ENCODE measurements at regions not wholly inside any gene's neighbourhood (a gene's known extent, or its start where the extent isn't known, plus 50 kb on each side); places are given as distances from the start of the nearest gene placed in this dataset.

DNA sequence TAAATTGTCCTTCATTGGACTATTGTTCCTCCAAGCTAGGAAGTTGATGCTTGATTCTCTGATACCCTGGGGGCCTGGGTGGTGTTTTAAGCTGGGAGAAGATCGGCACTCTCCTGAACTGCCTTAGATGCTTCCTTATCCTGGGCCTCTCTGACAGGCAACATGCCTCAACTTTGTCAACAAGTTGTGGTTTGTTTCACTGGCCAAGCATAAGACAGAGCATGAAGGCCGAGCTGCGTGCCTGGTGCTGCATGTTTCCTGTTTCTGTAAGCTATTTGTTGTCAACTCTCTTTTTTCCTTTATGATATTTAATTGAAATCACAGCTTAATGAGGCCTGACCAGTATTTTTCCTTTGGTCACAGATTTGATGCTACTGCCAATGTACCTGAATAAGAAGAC, 187.6 kb upstream of the TNC start:
- no peak overlapping the region for H3K4me3 ChIP-seq (ENCODE audit: severe bottlenecking)
- H3K4me1 ChIP-seq (ENCODE audit: insufficient read depth, poor library complexity, severe bottlenecking): no peaks in the 10 kb centered on the region
- ATAC-seq (ENCODE audit: low read depth): no peak
- no peaks in the 10 kb centered on the region for H3K27me3 ChIP-seq (ENCODE audit: insufficient read depth, poor library complexity, severe bottlenecking)
- no peak overlapping the region for H3K27ac ChIP-seq (ENCODE audit: poor library complexity, severe bottlenecking)
- TF ChIP-seq, protein P1, sequence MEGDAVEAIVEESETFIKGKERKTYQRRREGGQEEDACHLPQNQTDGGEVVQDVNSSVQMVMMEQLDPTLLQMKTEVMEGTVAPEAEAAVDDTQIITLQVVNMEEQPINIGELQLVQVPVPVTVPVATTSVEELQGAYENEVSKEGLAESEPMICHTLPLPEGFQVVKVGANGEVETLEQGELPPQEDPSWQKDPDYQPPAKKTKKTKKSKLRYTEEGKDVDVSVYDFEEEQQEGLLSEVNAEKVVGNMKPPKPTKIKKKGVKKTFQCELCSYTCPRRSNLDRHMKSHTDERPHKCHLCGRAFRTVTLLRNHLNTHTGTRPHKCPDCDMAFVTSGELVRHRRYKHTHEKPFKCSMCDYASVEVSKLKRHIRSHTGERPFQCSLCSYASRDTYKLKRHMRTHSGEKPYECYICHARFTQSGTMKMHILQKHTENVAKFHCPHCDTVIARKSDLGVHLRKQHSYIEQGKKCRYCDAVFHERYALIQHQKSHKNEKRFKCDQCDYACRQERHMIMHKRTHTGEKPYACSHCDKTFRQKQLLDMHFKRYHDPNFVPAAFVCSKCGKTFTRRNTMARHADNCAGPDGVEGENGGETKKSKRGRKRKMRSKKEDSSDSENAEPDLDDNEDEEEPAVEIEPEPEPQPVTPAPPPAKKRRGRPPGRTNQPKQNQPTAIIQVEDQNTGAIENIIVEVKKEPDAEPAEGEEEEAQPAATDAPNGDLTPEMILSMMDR (IDR thresholded peaks at IDR 0.05; ENCODE audit: poor library complexity, severe bottlenecking): no peak
- DNase-seq (ENCODE audit: low spot score): no peak
- H3K9me3 ChIP-seq (ENCODE audit: severe bottlenecking): no peaks in the 10 kb centered on the region
- no peaks in the 10 kb centered on the region for H3K36me3 ChIP-seq (ENCODE audit: low read depth)

DNA sequence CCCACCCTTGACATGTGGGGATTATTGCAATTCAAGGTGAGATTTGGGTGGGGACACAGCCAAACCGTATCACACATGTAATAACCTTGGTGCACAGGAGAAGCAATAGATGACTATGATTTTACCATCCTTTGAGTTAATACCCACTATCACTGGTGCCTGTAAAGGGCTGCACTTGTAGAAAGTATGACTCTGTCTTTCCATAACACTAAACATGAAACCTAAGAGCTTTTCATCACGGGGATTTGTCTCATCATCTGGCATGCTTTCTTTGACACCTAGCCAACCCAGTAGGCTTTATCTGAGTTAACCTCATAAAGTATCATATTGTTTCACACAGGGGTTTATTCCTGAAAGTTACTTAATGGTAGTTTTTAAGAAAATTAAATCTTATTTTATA, 188.9 kb upstream of the TNC start:
- H3K4me1 ChIP-seq (ENCODE audit: insufficient read depth, poor library complexity, severe bottlenecking): no peaks in the 10 kb centered on the region
- H3K9me3 ChIP-seq (ENCODE audit: severe bottlenecking): no peaks in the 10 kb centered on the region
- TF ChIP-seq, protein P1 (IDR thresholded peaks at IDR 0.05; ENCODE audit: poor library complexity, severe bottlenecking): no peak
- no peak for DNase-seq (ENCODE audit: low spot score)
- H3K4me3 ChIP-seq (ENCODE audit: severe bottlenecking): no peak overlapping the region
- H3K27ac ChIP-seq (ENCODE audit: poor library complexity, severe bottlenecking): no peak overlapping the region
- H3K36me3 ChIP-seq (ENCODE audit: low read depth): no peaks in the 10 kb centered on the region
- no peak for ATAC-seq (ENCODE audit: low read depth)
- no peaks in the 10 kb centered on the region for H3K27me3 ChIP-seq (ENCODE audit: insufficient read depth, poor library complexity, severe bottlenecking)

DNA sequence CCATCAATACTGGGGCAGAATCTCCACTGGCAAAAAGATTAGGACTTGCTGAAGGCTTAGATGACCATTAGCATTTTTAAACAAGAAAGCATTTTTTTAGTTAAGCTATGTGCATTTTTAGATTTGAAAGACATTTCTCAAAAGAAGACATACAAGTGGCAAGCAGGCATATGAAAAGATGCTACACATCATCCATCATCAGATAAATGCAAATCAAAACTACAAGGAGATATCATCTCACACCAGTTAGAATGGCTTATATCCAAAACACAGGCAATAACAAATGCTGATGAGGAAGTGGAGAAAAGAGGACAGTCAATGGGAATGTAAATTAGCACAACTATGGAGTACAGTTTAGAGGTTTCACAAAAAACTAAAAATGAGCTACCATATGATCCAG, 195.6 kb upstream of the TNC start:
- H3K4me1 ChIP-seq (ENCODE audit: insufficient read depth, poor library complexity, severe bottlenecking): no peaks in the 10 kb centered on the region
- ATAC-seq (ENCODE audit: low read depth): no peak
- no peak overlapping the region for H3K4me3 ChIP-seq (ENCODE audit: severe bottlenecking)
- no peak overlapping the region for H3K27ac ChIP-seq (ENCODE audit: poor library complexity, severe bottlenecking)
- no peaks in the 10 kb centered on the region for H3K9me3 ChIP-seq (ENCODE audit: severe bottlenecking)
- TF ChIP-seq, protein P1 (IDR thresholded peaks at IDR 0.05; ENCODE audit: poor library complexity, severe bottlenecking): no peak
- no peaks in the 10 kb centered on the region for H3K36me3 ChIP-seq (ENCODE audit: low read depth)
- no peaks in the 10 kb centered on the region for H3K27me3 ChIP-seq (ENCODE audit: insufficient read depth, poor library complexity, severe bottlenecking)
- no peak for DNase-seq (ENCODE audit: low spot score)

DNA sequence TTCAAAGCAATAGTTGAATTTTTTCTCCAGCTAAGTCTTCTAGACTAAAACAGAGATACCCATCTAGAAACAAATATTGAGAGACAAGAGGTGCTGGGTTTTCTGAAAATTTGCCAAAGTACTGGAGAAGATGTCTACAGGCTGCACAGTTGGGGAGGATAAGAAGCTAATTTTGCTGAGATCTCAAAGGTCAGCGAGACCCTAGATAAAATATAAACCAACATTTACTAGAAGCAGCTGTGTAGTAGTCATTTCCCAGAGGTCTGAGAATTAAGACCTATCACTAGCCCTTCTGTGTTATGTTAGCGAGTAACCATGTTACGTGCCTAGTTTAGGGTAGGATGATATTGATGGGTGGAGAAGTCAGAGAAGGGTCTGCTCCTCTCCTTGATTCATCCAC, 208.5 kb upstream of the TNC start:
- no peaks in the 10 kb centered on the region for H3K9me3 ChIP-seq (ENCODE audit: severe bottlenecking)
- H3K27me3 ChIP-seq (ENCODE audit: insufficient read depth, poor library complexity, severe bottlenecking): no peaks in the 10 kb centered on the region
- no peak for DNase-seq (ENCODE audit: low spot score)
- H3K4me3 ChIP-seq (ENCODE audit: severe bottlenecking): no peak overlapping the region
- TF ChIP-seq, protein P1 (IDR thresholded peaks at IDR 0.05; ENCODE audit: poor library complexity, severe bottlenecking): no peak
- H3K27ac ChIP-seq (ENCODE audit: poor library complexity, severe bottlenecking): no peak overlapping the region
- ATAC-seq (ENCODE audit: low read depth): no peak
- H3K36me3 ChIP-seq (ENCODE audit: low read depth): no peaks in the 10 kb centered on the region
- H3K4me1 ChIP-seq (ENCODE audit: insufficient read depth, poor library complexity, severe bottlenecking): no peaks in the 10 kb centered on the region

DNA sequence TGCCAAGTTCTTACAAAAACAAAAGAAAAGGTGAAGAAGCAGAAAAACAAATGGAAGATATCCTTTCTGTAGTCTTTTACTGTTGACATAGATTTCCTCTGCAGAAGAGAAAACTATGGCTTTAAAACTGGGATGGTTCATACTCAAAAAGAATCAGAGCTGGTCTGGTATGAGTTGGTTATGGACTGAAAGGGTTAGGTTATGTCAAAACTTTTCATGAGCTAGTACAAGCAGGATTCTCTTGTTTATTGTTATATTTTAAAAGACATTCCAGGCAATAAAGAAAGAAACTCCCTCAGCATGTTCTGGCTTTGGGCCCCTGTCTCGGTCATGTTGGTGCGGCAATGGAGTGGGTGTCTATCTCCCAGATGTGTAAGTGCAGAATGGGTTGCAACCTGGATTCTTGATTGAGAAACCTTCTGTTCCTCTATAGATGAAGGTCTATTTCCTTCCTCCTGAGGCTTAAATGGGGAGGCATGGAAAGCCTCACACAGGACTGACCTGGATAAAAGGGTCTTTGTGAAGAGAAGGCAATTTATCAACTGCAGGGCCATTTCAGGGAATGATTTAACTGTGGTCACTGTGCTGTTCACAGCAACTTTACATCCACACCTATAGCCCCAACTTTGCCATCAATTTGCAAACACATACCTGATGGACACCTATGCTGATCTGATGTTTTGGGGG, 209.6 kb upstream of the TNC start:
- DNase-seq (ENCODE audit: low spot score): no peak
- H3K9me3 ChIP-seq (ENCODE audit: severe bottlenecking): no peaks in the 10 kb centered on the region
- H3K4me3 ChIP-seq (ENCODE audit: severe bottlenecking): no peak overlapping the region
- TF ChIP-seq, protein P1 (IDR thresholded peaks at IDR 0.05; ENCODE audit: poor library complexity, severe bottlenecking): no peak
- ATAC-seq (ENCODE audit: low read depth): no peak
- H3K36me3 ChIP-seq (ENCODE audit: low read depth): no peaks in the 10 kb centered on the region
- no peaks in the 10 kb centered on the region for H3K4me1 ChIP-seq (ENCODE audit: insufficient read depth, poor library complexity, severe bottlenecking)
- no peak overlapping the region for H3K27ac ChIP-seq (ENCODE audit: poor library complexity, severe bottlenecking)
- H3K27me3 ChIP-seq (ENCODE audit: insufficient read depth, poor library complexity, severe bottlenecking): no peaks in the 10 kb centered on the region
